NCI-H1417 (cell line): ENCODE measurements at regions not wholly inside any gene's neighbourhood (a gene's known extent, or its start where the extent isn't known, plus 50 kb on each side); places are given as distances from the start of the nearest gene placed in this dataset.
A peak's percentile ranks its signal among the peaks of the same experiment; 100 is the strongest.

Source experiments
- DNase-seq, 3 experiments: peaks; one replicate each; lab custom pipeline; 2025; lab: John Stamatoyannopoulos, UW

GRCh38 chr13:39938596-39938995 is 283.1 kb downstream of the COG6 start:
- DNase-seq = no peak

DNA sequence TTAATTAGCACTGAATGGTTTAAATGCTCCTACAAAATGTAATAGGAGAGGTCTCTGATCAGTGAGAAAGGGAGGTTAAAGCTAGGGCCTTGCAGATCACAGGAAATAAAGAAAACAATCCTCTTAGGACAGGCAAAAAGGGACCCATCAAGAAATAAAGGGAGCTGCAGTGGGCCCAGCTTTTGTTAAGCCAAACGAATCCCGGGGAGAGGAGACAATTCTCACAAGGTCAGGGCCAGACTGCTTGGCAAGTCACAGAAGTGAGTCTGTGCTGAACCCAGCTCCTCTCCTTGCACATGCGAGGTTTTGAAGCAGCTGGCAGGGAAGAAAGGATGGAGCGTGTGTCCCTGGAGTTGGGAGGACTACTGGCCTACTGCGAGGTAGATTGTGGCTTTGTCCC is 285.8 kb downstream of the COG6 start:
- no peak for DNase-seq

DNA sequence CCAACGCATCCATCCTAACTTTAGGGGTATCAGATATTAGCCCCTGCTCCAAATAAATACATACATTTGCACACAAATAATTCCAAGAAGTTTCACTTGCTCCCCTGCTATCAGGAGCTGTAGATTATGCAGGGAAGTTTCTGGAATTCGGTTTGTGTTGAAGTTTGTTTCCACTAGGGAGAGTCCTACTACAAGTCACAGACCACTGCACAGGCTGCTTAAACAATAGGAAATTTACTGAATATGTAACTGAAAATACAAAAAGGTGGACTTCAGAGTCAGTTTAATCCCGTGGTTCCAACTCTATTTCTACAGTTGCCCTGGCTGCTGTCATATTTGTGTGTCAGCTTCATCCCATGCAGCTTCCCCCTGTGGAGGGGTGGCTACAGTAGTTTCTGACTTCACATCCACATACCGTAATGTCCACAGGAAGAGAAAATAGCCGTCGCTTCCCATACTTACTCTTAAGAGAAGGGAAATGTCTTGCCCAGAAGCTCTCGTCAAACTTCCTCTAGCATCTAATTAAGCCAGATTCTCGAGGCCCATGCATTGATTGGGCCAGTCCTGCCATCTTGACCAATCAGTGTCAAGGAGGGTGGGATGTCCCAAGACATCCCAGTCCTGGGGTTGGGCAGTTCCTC is 286.6 kb downstream of the COG6 start:
- DNase-seq = no peak

- DNase-seq = peak; percentile 41 to 68 (median 57)
These were observed 287.3 kb downstream of the COG6 start for GRCh38 chr13:39942552-39943273.

DNA sequence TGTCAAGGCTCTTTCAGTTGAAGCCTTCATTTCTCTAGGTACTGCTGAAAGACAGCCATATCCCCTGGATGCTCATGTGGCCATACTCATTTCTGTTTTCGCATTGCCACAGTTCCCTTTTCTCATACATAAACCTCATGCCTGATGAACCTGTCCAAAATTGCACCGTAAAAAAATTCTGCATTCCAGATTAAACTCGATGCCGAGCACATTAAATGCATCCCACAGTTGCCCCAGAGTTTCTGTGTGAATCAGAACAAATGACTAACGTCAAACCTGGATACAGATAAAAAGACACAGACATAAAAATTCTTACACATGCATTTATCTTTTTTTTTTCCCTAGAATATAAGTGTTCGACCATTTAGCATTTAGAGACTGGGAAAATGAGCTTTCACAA is 288.2 kb downstream of the COG6 start:
- no peak for DNase-seq

GRCh38 chr13:39945226-39945625 is 289.8 kb downstream of the COG6 start:
- no peak for DNase-seq

DNA sequence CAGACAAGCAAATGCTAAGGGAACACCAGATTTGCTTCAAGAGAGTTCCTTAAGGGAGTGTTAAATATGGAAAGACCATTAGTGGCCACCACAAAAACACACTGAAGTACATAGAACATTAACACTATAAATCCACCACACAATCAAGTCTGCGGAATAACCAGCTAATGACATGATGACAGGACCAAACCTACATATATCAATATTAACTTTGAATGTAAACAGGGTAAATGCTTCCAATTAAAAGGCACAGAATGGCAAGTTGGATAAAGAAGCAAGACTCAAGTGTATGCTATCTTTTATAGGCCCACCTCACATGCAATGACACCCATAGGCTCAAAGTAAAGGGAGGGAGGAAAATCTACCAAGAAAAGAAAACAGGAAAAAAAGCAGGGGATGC is 291.3 kb downstream of the COG6 start:
- DNase-seq = no peak

- DNase-seq = no peak
These were observed 295.8 kb downstream of the COG6 start for GRCh38 chr13:39951301-39951700.

DNA sequence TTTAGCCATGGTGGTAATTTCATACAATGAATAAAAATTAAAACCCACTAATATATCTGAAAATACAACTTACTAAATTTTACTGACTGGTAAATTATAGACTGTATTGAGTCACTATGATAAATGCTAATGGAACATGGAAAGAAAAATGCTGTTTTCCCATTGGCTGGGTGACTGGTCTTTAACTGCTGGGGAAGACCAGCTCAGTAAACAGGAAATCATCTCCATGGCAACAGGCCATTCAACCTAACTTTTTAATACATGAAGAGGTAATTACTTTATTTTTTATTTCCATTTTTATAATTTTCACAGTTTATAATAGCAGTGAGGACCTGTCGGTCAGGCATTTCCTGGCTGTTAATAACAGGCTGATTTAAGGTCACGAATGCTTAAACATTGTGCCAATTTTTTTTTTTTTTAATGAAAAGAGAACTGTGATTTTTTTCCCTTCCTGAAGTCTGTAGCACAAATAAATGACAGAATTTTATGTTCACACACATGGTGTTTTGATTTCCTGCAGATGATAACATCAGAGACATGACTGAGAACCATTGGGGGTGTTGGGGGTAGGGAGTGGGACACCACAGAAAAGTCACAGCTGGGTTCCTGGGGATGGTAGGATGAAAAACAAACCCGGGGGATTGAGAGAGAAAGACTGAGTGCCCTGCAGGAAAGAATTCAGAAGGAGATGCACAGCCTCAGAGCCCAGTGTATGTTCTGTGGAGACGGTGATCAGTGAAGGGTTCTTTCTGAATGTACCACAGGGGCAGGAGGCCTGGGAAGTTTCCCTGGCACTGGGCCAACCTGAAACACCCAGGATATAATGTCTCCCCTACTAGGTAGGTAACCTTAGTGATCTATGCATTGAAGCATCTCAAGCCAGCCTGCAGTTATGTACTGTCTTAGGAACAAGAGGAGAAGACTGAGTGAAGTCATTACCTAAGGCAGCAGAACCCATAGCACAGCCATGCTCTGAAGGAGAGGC is 297.1 kb downstream of the COG6 start:
- peak in 2 of 3 experiments; percentile 45 to 79 for DNase-seq

DNA sequence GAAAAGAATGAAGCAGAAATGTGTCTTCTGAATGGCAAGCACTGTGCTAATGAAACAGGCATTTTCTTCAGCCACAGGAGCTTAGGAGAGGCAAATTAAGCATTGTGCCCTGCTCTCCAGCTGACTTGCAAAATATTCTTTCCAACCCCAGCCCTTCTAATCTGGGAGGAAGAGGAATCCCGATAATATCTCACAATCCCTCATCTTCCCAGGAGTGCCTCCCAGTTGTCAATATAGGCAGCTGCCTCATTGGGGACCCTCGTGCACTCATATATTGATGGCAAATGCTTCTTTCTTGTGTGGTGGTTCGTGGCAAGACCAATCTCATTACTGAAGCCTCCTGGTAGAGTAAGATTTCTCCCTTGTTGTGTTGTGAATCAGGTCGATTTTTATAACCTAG is 299.0 kb downstream of the COG6 start:
- no peak for DNase-seq

DNA sequence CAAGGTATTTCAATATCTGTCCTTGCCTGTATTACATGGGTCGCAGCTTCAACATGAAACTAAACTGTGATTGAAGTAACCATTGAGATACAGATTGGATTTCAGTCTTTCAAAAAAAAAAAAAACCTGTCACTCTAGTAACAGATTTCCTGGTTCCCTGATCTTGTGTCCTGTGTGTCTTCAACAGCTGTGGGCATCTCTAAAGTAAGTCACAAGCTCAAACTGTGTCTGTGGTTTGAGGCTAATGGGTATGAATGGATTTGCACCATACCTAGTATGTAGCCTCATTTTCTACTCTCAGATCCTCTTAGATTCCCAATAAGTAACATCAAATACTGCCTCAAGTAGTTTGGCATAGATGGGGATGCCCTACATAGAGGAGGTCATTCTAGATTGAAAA is 300.1 kb downstream of the COG6 start:
- no peak for DNase-seq

DNA sequence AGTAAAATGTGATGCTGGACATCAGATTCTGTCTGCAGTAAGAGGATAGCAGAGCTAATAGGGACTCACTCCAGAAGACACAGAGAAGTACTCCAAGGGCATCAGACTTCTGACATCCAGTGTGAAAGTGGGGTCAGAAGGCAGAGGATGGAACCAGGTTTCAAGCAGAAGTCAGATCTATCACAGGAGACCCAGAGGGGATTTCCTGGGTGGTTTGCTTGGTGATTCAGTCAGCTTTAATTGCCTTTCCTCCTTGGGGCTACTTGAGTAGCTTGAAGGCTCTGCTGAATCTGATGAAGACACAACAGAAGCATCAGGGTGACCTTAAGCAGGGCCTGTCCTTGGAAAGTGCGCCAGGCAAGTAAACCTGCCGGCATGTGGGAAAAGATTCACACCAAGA is 300.6 kb downstream of the COG6 start:
- DNase-seq = no peak

- no peak for DNase-seq
These were observed 302.6 kb downstream of the COG6 start for GRCh38 chr13:39957868-39958677.

- DNase-seq = no peak
These were observed 304.2 kb downstream of the COG6 start for GRCh38 chr13:39959497-39960144.

DNA sequence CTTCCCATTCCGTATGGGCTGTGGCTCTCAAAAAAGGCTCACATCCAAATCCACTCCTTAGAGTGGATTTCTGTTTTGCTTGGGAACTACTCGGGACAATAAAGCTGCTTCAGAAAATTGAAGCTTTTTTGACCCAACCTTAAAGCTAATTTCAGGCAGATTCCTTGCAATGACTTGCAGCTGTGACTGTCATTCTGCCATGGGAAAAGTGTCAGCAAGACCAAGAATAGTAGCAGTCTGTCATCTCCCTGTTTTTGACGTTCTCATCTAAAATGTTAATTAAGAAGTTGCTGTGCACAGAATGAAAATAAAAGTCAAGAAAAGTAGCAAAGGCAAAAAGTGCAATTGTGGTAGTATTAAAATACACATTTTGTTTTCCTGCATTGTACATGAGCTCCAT is 304.7 kb downstream of the COG6 start:
- DNase-seq = no peak

DNA sequence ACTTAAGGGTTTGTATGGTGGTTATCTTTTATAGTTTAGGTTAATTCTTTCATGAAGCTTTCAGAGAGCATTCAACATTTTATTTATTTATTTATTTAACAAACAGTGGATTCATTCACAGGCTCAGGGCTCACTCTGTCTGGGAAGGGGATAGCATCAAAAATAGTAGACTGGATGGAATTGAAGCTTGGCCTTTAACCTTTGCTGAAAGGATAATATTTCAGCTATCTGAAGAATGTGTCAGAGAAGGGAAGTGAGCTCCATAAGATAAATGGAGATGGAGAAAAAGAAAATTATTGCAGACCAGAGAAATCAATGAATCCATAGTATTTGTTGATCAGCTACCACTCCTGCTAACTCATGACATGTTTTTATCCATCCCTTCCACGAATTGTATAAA is 305.6 kb downstream of the COG6 start:
- DNase-seq = no peak

- DNase-seq = no peak
These were observed 308.1 kb downstream of the COG6 start for GRCh38 chr13:39963612-39964011.

DNA sequence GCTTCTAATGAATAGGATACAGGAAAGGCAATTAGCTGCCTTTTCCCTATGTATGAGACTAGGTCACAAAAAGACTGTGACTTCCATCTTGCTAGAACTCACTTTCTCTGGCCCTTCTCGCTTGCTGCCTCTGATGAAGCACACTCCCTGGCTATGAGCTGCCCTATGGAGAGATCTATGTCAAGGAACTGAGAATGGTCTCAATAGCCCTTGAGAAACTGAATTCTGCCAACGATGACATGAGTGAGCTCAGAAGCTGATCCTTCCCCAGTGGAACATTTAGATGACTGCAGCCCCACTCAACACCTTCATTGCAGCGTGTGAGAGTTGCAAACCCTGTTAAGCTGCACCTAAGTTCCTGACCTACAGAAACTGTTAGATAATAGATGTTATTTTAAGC is 309.8 kb downstream of the COG6 start:
- no peak for DNase-seq

DNA sequence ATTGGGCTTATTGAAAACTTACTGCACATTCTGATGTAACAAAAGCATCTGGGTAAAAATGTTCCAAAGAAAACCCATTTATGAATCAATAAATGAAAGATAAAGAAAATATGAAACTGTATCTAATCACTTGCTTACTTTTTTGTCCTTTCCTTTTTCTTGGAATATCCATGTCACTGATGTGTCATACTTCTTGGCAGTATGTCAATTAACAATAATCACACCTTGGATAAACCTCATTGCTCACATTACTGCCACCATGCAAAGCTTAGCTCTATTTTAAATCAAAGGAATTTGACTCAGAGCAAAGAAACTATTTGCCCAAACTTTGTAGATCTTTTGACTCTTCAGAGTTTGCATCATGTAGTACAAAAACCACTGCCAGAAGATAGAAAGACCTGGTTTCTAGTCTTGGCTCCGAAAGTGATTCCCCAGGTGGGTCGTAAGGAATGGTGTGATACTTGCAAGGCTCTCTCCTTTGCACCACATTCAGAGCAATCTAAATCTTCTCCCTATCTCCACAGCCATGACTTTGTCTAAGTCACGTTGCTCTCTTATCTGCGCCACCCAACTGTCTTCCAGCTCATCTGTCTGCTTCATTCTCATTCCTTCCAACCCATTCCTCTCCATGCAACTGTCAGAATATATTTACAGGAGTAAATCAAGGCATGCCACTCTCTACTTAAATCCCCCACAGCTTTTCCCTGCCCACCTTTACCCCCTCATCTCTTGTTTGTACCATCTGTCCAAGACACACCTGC is 311.9 kb downstream of the COG6 start:
- no peak for DNase-seq

DNA sequence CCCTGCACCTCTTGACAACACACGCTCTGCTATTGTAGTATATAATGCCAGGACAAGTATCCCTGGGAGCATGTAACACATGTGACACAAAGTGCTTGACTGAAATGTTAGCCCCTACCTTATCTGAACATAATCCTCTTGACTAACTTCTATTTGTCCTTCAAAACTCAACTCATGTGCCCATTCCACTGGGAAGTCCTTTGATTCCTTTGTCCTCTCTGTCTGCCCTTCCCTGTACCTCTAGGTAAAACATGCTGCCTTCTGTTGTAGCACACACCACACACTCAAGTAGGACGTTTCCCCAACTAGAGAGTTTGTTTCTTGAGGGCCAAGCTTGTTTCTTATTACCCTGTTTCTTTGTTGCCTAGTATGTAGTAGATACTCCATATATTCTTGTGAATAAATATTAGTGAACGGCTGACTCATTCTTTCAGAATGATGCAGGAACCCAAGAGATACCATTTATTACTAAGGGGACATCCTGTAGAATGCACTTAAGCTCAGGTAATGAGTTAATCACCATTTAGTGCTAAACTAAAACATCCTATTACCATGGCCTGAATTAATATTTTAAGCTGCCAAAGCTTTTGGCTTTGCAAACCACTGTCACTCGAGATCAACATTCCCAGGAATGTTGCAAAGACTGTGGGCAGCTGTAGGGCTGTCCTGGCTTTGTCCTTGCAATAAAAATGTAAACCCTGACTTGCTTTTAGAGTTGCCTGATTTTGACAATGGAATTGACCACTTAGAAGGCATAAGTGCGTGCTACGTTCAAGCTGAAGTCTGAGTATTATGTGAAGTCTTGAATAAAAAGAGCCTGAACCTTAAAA is 313.4 kb downstream of the COG6 start:
- DNase-seq = no peak
